ENCODE measurements at regions not wholly inside any gene's neighbourhood (a gene's known extent, or its start where the extent isn't known, plus 50 kb on each side); places are given as distances from the start of the nearest gene placed in this dataset.

DNA sequence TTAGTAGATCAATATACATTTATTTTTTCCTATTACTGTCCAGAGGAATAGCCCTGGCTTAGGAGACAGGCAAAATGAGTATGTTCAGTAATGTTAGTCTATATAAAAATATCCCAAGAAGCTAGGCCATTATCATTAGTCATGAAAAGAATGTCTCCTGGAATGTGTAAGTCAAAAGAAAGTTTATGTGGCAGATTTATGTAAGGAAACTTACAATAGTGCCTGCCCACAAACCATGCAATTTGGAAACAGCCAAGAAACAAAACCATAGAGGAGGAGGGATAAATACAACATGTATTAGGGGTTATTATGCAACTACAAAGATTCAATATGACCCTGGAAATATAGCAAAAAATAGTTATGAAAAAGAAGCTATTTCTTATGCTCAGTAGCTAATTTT, 96.3 kb downstream of the NOL4 start:
- TF ChIP-seq EZH2 (IDR thresholded peaks at IDR 0.05; ENCODE audit: low read depth, unreplicated experiment): no peak
- TF ChIP-seq, protein P1, sequence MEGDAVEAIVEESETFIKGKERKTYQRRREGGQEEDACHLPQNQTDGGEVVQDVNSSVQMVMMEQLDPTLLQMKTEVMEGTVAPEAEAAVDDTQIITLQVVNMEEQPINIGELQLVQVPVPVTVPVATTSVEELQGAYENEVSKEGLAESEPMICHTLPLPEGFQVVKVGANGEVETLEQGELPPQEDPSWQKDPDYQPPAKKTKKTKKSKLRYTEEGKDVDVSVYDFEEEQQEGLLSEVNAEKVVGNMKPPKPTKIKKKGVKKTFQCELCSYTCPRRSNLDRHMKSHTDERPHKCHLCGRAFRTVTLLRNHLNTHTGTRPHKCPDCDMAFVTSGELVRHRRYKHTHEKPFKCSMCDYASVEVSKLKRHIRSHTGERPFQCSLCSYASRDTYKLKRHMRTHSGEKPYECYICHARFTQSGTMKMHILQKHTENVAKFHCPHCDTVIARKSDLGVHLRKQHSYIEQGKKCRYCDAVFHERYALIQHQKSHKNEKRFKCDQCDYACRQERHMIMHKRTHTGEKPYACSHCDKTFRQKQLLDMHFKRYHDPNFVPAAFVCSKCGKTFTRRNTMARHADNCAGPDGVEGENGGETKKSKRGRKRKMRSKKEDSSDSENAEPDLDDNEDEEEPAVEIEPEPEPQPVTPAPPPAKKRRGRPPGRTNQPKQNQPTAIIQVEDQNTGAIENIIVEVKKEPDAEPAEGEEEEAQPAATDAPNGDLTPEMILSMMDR (conservative IDR thresholded peaks at IDR 0.05; ENCODE audit: low read depth in 2 of 2): no peak
- TF ChIP-seq POLR2AphosphoS5 (IDR thresholded peaks at IDR 0.05; ENCODE audit: low read depth): no peak
- no peak for TF ChIP-seq JUNB (IDR thresholded peaks at IDR 0.05; ENCODE audit: unreplicated experiment)
- no peak for TF ChIP-seq EZH2phosphoT487 (IDR thresholded peaks at IDR 0.05; ENCODE audit: unreplicated experiment)
- no peak for TF ChIP-seq REST (IDR thresholded peaks at IDR 0.05; ENCODE audit: unreplicated experiment)
- no peak for TF ChIP-seq ETS1 (IDR thresholded peaks at IDR 0.05)
- TF ChIP-seq CREB1 (CRISPR knock-in tag; IDR thresholded peaks at IDR 0.05; ENCODE audit: low read depth): no peak

All from GM23338 (cell line).